D341Med (cell line): ENCODE measurements at regions not wholly inside any gene's neighbourhood (a gene's known extent, or its start where the extent isn't known, plus 50 kb on each side); places are given as distances from the start of the nearest gene placed in this dataset.
"Not testable (repeated sequence)": the region's sequence is repeated elsewhere in the genome, so short reads cannot be mapped to it uniquely, and the experiment has no call there.

Experiments
- DNase-seq: peaks from one replicate; pipeline ENCODE4 v3.0.0; 2012; ENCODE audit warnings: low spot score

DNA sequence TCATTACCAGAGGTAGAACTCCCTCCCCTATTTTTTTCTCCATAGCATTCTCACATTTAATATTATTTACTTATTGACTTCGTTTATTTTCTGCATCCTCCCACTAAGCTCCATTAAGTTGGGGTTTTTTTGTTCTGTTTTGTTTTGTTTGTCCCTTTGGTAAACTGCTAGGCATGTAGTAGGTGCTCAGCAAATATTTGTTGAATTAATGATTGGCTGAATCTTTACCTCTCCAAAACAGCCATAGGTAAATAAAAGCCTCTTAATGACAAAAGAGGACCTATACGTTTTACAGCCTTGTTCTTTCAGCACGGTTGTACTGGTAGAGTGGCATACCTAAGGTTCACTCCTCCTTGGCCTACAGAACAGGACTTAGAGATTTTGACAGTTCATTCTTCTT is 52.0 kb downstream of the PRORP start:
- no peak for DNase-seq

DNA sequence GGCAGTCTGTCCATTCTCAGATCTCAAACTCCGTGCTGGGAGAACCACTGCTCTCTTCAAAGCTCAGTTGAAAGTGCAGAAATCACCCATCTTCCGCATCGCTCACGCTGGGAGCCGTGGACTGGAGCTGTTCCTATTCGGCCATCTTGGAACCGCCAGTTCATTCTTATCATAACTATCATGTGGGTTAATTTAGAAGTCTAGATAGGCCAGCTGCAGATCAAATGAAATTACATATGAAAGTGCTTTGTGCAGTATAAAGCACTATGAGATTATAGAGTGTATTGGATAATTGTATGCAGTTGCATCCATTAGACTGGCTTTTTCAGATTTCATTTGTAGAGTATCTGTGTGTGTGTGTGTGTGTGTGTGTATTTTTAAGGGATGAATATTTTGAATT is 57.8 kb downstream of the PRORP start:
- DNase-seq = no peak

DNA sequence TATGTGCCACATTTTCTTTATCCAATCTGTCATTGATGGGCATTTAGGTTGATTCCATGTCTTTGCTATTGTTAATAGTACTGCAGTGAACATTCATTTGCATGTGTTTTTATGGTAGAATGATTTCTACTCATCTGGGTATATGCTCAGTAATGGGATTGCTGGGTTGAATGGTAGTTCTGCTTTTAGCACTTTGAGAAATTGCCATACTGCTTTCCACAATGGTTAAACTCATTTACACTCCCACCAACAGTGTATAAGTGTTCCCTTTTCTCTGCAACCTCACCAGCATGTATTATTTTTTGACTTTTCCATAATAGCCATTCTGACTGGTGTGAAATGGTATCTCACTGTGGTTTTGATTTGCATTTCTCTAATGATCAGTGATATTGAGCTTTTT is 62.5 kb downstream of the PRORP start:
- not testable (repeated sequence) for DNase-seq

DNA sequence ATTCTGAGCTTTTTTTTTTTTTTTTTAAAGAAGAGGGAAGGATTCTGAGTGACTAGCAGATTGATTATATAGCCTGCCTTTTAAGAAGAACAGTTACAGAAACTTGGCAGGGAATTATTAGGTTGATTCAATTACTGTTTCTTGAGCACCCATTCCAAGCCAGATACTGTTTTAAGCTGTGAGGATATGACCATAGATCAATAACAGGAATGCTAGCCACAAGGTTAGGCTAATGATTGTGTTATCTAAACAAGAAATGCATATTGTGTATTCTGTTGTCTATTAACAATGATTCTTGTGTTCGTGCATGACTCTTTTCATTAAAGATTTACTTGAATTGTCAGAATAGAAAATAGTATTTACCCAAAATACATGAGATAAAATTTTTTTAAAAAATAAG is 67.1 kb downstream of the PRORP start:
- no peak for DNase-seq

DNA sequence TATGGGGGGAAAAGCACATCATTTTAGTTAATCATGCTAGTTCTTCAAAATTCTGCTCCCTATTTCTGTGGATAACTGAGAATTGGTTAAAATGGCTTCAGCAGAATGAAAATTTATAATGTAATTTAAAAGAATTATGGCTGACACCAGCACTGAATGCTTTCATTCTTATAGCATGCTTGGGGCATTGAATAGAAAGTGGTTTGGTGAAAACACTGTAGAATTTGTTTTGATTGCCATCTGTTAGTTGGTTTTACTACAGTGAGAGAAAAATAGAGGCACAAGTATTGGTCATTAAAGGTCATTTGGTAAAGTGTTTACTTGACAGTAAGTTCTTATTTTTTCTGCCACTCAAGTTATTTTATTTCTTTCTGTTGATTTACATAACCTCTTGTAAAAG is 70.8 kb downstream of the PRORP start:
- no peak for DNase-seq

DNA sequence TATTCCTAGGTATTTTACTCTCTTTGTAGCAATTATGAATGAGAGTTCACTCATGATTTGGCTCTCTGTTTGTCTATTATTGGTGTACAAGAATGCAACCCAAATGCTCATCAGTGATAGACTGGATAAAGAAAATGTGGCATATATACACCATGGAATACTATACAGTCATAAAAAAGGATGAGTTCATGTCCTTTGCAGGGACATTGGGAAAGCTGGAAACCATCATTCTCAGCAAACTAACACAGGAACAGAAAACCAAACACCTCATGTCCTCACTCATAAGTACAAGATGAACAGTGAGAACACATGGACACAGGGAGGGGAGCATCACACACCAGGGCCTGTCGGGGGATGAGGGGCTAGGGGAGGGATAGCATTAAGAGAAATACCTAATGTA is 71.8 kb downstream of the PRORP start:
- not testable (repeated sequence) for DNase-seq

DNA sequence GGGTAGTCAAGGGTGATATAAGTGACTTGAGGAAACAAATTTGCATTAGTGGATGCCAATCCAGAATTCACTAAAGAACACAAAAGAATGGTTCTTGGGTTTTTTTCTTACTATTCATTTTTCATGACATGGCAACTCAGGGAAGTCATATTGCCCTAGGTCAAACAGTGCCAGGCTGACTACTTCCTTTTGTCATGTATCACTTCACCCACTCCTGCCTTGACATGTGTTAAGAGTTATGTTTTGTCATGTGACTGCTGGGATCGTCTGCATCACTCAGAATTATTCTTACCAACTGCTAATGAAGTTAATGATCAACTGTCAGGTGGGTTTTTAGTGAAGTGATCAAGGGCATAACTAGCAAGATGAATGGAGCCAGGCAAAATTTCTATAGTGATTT is 74.2 kb downstream of the PRORP start:
- no peak for DNase-seq

DNA sequence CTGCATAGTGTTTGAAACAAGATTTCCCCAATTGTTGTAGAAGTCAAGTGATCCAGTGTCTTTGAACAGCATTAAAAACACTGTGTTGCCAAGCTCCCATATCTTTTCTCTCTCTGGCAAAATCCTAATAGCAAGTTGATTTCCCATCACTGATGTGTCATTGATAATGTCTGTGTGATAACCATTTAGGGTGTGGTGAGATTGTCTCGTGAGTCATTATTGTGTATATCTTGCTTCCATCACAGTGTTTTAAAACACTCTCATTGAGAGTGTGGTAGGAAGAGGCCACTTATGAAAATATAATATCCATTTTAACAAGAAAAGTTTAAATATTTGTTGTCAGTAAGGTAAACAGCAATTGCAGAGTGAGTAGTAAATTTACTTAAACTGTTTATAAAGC is 74.7 kb downstream of the PRORP start:
- no peak for DNase-seq

DNA sequence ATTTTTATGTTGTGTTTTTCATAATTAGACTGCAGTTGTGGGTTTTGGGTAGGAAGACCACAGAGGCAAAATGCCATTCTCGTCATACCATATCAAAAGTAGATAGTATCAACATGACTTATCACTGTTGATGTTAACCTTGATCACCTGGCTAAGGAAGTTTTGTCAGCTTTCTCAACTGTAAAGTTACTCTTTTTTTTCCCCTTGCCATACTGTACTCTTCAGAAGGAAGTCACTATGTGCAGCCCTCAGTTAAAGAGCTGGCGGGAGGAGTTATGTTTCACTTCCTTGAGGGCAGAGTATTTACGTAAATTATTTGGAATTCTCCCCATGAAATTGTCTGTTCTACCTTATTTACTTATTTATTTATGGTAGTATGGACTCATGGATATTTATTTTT is 78.7 kb downstream of the PRORP start:
- no peak for DNase-seq

DNA sequence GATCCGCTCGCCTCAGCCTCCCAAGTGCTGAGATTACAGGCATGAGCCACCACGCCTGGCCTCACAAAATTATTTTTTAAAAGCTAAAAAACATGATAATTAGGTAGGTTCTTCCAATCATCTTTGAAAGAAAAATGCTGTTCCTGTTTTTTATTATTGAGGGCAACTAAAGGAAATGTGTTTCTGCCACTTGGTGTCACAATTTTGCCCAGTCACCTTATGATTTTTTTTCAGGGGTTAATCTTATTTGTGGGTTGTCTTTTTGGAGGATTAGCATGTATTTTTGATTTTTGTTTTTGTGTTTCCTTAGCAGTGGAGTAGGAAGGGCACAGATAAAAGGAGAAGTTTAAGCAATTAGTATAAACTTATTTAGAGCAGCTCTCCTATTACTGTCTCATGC is 79.8 kb downstream of the PRORP start:
- no peak for DNase-seq

DNA sequence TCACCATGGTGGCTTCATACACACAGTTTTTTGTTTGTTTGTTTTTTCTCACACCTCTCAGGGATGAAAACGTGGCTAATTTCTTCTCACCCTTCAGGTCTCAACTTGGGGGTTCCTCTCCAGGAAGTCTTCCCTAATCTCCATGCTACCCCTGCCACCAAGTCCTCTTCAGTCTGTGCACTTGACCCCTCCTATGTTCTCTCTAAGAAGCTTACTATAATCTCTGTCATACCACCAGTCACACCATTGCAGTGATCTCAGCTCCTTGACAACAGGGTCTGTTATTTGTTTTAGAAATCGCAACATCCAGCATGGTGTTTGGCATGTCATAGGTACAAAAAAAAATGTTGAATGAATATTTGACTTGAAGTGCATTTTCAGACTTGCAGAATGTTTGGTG is 83.4 kb downstream of the PRORP start:
- DNase-seq = peak; percentile 49

DNA sequence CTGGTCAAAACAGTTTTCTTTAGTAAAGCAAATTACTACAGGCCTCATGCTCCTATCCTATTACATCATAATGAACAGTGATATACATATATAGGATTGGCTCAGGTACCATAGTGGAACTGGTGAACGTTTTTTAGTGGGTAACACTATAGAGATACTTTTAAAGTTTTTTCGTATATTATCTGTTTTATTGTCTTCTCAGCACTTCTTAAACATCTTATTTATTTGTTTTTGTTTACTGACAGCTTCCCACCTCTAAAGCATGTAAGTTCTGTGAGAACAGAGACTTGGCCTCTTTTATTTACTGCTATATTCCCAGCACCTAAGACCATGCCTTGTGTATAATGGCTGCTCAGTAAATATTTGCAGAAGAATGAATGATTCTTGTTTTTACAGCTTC is 81.1 kb upstream of the PSMA6 start:
- no peak for DNase-seq

DNA sequence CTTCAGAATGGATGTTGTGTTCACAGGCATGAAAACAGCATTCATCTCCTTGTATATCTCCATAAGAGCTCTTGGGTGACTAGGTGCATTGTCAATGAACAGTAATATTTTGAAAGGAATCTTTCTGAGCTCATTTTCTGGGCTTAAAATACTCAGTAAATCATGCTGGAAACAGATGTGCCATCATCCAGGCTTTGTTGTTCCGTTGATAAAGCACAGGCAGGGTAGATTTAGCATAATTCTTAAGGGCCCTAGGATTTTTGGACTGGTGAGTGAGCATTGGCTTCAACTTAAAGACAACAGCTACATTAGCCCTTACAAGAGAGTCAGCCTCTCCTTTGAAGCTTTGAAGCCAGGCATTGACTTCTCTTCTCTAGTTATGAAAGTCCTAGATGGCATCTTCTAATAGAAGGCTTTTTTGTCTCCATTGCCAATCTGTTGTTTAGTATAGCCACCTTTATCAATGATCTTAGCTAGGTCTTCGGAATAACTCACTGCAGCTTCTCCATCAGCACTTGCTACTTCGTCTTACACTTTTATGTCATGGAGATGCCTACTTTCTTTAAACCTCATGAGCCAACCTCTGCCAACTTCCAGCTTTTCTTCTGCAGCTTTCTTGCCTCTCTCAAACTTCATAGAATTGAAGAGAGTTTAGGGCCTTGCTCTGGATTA is 79.6 kb upstream of the PSMA6 start:
- no peak for DNase-seq

DNA sequence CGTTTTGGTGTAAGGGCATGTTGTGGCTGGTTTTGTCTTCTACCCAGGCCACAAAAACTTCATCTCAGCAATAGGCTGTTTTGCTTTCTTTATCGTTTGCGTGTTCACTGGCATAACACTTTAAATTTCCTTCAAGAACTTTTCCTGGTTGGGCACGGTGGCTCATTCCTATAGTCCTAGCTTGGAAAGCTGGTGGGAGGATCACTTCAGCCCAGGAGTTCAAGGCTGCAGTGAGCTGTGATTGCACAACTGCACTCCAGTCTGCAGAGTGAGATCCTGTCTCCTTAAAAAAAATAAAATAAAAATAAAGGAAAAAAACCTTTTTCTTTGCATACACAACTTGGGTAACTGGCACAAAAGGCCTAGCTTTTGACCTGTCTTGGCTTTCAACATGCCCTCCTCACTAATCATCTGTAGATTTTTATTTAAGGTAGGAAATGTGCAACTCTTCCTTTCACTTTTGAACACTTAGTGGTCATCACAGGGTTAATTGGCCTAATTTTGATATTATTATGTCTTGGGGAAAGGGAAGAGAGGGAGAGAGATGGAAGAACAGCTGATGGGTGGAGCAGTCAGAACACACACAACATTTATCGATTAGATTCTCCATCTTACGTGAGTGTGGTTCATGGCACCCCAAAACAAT is 78.9 kb upstream of the PSMA6 start:
- DNase-seq = no peak

DNA sequence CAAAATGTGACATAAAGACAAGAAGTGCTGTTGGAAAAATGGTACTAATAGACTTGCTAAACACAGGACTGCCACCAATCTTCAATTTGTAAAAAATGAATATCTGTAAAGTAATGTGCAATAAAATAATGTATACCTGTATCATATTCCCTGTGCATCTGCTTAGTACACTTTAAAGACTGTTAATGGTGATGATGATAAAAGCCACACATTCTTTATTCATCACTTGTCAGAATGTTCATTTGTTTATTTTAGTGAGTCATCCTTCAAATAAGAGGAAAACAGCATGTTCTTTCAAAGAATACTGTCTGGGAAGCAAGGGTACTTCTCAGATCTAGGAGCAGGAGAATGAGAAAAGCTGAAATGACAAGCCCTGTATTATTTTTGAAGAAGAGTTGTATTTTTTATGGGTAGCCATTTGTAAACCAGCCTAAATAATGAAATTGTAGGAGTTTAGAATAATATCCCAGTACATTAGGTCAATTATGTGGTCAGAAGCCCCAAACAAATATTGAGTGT is 78.3 kb upstream of the PSMA6 start:
- no peak for DNase-seq

DNA sequence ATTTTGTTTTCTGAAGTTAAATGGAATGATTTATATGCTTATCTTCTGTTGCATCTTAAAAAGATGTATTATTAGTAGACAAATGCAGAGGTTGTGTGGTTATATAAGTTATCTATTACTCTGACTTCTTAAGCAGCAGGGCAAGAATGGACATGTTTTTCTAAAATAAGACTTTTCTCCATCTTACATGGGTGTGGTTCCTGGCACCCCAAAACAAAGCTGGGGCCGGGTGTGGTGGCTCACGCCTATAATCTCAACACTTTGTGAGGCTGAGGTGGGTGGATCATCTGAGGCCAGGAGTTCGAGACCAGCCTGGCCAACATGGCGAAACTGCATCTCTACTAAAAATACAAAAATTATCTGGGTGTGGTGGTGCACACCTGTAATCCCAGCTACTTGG is 77.8 kb upstream of the PSMA6 start:
- DNase-seq = not testable (repeated sequence)

DNA sequence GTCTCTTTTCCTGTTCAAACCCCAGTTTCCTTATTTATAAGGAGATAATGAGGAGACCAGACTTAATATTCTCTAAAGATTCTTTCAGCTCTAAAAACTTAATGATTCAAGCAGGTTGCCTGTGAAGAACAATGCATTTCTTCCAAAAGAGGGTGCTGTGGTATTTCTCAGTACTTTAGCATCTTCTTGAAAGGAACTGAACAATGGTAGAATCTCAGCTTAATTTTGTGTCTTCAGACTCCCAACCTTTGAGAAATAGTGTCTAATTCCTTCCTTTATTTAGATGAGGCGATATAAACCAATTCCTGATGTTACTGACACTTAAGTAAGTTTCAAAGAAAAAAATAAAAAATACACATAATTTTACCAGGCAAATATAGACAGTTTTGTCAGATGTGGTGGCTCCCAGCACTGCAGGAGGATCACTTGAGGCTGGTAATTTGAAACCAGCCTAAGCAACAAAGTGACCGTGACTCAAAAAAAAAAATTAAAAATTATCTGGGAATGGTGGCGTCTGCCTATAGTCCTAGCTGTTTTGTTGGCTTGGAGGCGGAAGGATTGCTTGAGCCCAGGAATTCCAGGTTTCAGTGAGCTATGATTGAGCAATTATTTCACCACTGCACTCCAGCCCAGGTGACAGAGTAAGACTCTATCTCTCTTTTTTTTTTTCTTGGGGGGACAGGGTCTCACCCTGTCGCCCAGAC is 76.9 kb upstream of the PSMA6 start:
- no peak for DNase-seq

DNA sequence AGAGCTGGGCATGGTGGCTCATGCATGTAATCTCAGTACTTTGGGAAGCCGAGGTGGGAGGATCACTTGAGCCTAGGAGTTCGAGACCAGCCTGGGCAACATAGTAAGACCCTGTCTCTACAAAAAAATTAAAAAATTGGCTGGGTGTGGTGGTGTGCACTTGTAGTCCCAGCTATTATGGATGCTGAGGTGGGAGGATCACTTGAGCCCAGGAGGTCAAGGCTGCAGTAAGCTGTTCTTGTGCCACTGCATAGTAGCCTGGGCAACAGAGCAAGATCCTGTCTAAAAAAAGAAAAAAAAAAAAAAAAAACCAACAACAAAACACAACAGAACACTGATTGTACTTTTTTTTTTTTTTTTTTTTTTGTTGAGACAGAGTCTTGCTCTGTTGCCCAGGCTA is 74.0 kb upstream of the PSMA6 start:
- not testable (repeated sequence) for DNase-seq

DNA sequence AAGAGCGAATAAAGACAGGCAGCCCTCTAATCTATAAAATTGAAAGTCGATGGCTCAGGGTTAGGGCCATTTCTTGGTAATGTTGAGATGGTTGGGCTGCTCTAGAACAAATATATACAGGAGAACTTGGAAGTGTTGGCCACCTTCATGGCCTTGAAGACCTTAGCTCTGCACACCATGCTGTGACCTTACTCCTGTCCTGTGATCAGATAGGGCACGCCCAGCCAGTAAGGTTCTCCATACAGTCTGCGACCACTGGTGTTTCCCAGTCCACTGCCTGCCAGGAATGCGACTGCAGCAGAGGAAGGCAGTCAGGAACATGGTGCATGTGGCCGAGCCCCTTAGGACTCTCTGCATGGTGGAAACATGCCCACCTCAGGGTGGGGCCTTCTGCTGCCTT is 73.2 kb upstream of the PSMA6 start:
- no peak for DNase-seq

DNA sequence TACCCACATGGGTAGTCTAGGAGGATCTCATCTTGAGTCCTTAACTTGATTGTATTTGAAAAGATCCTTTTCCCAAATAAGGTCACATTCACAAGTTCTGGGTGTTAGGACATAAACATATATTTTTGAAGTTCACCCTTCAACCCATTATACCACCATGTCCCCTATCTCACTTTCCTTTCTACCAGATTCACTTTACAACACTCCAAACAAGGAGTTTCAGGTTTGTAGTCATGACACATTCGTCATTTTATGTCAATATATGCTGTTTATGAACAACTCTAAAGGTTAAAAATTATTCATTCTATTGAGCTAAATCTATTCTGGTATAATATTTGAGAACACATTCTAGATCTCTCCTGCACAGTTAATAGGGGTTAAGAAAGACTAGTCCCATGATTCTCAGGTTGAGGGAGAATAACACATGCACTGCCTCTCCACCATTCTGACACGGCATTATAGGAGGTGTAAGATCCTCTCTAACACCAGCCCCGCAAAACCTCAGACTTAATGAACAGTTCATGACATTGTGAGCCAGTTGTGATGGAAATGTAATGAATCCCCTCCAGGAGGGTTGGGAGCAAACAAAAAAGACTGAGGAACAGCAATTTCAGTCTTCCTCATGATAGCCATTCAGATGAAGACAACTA is 72.0 kb upstream of the PSMA6 start:
- DNase-seq = no peak

DNA sequence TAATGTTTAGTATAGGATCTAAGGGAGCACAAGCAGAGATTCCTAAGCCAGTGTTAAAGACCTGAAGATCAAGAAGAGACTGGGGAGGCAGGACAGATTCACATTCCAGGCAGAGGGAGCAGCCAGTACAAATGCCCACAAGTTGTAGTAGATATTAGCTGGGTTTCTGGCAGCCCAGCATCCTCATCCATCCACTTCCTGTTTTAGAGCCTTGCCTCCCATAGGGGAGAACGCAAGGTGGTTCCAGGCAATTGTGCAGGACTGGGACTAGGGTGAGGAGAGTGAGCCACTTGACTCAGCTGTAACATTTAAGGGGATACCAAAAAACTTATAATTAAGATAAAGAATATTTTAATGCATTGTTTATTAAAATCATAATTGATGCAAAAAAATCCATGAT is 71.3 kb upstream of the PSMA6 start:
- DNase-seq = no peak

DNA sequence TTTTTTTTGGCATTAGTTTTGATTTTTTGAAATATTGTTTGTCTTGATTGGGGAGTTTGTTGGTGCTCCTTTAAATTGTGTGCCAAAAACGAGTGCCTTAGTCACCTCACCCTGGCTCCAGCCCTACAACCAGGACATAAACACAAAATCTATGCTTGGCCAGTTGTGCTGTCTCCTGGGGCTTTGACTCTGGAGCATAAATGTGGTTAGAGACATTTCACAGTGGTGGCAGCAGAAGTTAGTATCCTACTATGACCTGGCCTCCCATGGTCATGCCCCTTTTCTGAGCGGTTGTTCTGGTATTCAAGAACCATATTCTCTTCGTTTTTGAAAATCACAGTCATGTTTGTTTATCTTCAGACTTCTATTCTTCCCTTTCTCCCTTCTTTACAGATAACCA is 70.7 kb upstream of the PSMA6 start:
- DNase-seq = no peak

DNA sequence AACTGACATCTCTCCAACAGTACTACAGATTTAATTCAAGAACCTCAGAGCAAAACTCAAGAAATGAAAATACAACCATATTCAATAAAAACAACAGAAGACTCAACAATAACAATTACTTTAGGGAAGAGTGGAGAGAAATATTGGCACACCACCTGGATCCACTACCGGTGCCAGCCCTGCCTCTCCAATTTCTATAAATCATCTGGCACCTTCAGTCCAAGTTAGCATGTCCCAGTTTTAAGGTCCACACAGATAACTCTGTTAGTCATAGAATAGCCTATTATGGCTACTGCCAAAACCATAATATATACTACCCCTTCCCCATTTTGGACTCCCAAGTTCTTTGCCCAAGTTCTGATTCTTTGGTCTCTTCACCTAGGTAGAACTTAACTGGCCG is 69.9 kb upstream of the PSMA6 start:
- no peak for DNase-seq
